ENCODE measurements at regions not wholly inside any gene's neighbourhood (a gene's known extent, or its start where the extent isn't known, plus 50 kb on each side); places are given as distances from the start of the nearest gene placed in this dataset.
"Not testable (repeated sequence)": the region's sequence is repeated elsewhere in the genome, so short reads cannot be mapped to it uniquely, and the experiment has no call there.

DNA sequence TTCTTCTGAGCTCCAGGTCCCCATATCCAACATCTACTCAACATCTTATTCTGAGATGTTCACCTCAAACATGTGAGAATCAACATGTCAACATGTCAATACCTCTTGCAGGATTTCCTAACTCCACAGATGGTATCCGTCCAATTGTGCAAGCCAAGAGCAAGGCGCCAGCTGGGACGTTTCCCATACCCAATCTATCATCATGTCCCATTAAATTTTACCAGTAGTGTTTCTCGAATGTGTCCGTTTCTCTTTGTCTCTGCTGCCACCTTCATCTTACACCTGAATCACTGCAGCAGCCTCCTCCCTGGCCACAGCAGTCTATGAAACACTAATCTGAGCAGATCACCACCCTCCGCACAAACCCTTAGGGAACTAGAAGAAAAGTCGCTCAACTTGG lies 78.0 kb upstream of the RPS6KA2 start:
- Histone ChIP-seq H3K36me3 (ENCODE audit: control insufficient read depth, insufficient read depth, low read length) (no peaks in the 10 kb centered on the region), H3K27me3 (ENCODE audit: control insufficient read depth, insufficient read depth, low read length) (peaks cover 8% of the 10 kb centered on the region), H3K9me3 (replicated peaks; ENCODE audit: control insufficient read depth, low read depth, low read length) (no peaks in the 10 kb centered on the region), H3K27ac (ENCODE audit: low read length) (no peak overlapping the region), H3K4me1 (ENCODE audit: control insufficient read depth, insufficient read depth, low read length) (no peaks in the 10 kb centered on the region), H3K4me3 (ENCODE audit: low read length) (no peak overlapping the region)
- 64% methylated on average over 5 of the region's 7 CpGs for WGBS (ENCODE audit: insufficient coverage)
- DNase-seq: no peak

DNA sequence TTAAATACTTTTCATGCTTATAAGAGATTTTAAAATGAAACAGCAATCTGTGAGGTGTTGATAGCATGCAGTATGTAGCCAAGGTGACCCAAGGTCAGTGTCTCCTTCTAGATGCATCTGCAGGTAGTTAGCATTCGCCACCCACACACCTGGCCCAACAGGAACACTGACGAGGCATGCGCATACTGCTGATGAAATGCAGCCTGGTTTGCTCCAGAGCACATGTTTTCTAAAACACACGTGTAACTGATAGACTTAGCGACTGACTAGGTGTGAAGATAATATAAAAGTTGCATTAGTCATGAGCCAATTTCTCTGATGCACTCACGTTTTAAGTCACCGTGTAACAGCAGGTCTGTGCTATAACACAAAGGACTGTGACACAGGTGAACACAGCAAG lies 77.1 kb upstream of the RPS6KA2 start:
- Histone ChIP-seq H3K27ac (ENCODE audit: low read length) (no peak overlapping the region), H3K27me3 (ENCODE audit: control insufficient read depth, insufficient read depth, low read length) (peaks cover 8% of the 10 kb centered on the region), H3K9me3 (replicated peaks; ENCODE audit: control insufficient read depth, low read depth, low read length) (no peaks in the 10 kb centered on the region), H3K4me3 (ENCODE audit: low read length) (no peak overlapping the region), H3K36me3 (ENCODE audit: control insufficient read depth, insufficient read depth, low read length) (no peaks in the 10 kb centered on the region), H3K4me1 (ENCODE audit: control insufficient read depth, insufficient read depth, low read length) (no peaks in the 10 kb centered on the region)
- DNase-seq: no peak
- WGBS (ENCODE audit: insufficient coverage): 62% methylated on average over 7 of the region's 7 CpGs

DNA sequence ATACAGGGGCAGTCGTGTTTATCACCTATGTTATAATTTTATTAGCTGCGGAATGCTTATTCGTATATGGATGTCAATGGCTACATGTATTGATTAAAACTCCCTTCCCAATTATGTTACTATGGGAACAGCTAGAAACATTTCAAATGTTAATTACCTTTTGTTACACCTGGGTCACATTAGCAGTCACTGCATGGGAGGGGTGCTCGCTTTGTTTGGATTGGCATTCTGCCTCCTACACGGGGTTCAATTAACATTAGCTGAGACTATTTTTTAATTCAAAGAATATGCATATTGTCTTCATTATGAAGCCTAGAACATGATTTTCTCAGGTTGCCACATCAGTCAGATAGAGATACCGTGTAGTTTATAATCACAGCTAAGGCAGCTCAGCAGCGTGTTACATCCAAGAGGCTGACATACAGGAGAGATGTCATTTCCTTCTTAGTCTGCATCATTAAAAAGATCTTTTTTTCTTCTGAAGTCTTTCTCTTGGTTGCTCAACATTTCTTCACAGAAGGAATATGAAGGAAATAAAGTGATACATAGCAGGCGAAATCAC lies 76.2 kb upstream of the RPS6KA2 start:
- DNase-seq: no peak
- Histone ChIP-seq H3K4me3 (ENCODE audit: low read length) (no peak overlapping the region), H3K27me3 (ENCODE audit: control insufficient read depth, insufficient read depth, low read length) (peaks cover 11% of the 10 kb centered on the region), H3K36me3 (ENCODE audit: control insufficient read depth, insufficient read depth, low read length) (no peaks in the 10 kb centered on the region), H3K9me3 (replicated peaks; ENCODE audit: control insufficient read depth, low read depth, low read length) (no peaks in the 10 kb centered on the region), H3K27ac (ENCODE audit: low read length) (no peak overlapping the region), H3K4me1 (ENCODE audit: control insufficient read depth, insufficient read depth, low read length) (no peaks in the 10 kb centered on the region)
- 60% methylated on average over 1 of the region's 8 CpGs for WGBS (ENCODE audit: insufficient coverage)

DNA sequence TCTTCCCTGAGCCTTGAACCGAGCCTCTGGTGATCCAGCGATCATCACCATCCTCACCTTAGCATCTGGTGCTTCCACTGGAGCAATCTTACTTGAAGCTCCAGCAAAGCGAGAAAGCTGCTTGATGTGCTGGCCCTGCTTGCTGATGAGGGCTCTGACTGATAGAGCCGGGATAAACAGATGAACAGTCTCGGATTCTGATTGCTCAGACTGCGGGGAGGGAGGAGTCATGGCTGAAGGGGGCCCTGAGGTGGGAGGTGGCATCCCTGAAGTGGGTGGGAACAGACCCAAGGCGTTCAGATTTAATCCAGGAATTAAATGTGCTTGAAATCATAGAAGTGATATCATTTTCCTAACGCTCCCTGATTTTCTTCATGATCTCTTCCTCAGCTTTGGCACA lies 74.4 kb upstream of the RPS6KA2 start:
- not testable (repeated sequence) for DNase-seq; H3K4me3 ChIP-seq (ENCODE audit: low read length)

DNA sequence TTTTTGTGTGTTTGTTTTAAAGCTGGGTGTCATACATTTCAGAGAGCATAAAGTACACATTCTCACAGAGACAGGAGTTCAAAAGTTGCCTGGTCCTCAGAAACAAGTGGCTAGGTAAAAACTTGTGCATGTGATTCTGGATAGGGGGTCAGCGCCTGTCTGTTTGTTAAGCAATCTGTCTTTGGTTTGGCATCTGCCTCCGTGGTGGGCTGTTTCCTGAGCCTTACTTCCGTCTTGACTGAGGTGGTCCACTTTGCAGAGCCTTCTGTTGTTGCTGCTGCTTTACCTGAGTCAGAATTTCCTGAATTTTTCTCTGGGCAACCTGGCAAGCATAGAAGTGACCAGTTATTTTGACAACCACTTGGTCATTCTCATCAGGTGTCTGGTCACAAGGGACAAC lies 73.8 kb upstream of the RPS6KA2 start:
- H3K4me1 ChIP-seq (ENCODE audit: control insufficient read depth, insufficient read depth, low read length); DNase-seq; H3K9me3 ChIP-seq (replicated peaks; ENCODE audit: control insufficient read depth, low read depth, low read length); H3K4me3 ChIP-seq (ENCODE audit: low read length); H3K27ac ChIP-seq (ENCODE audit: low read length); H3K36me3 ChIP-seq (ENCODE audit: control insufficient read depth, insufficient read depth, low read length): not testable (repeated sequence)
- H3K27me3 ChIP-seq (ENCODE audit: control insufficient read depth, insufficient read depth, low read length): peaks cover 11% of the 10 kb centered on the region
- WGBS (ENCODE audit: insufficient coverage): 44% methylated on average over 3 of the region's 3 CpGs

More for the DNA sequence above, 74.4 kb upstream of the RPS6KA2 start:
- not testable (repeated sequence) for H3K9me3 ChIP-seq (replicated peaks; ENCODE audit: control insufficient read depth, low read depth, low read length); H3K27ac ChIP-seq (ENCODE audit: low read length); H3K4me1 ChIP-seq (ENCODE audit: control insufficient read depth, insufficient read depth, low read length); H3K36me3 ChIP-seq (ENCODE audit: control insufficient read depth, insufficient read depth, low read length)
- WGBS (ENCODE audit: insufficient coverage): 58% methylated on average over 4 of the region's 8 CpGs
- peaks cover 11% of the 10 kb centered on the region for H3K27me3 ChIP-seq (ENCODE audit: control insufficient read depth, insufficient read depth, low read length)

- WGBS (ENCODE audit: insufficient coverage): 88% methylated on average over 1 of the region's 4 CpGs
- Histone ChIP-seq H3K4me1 (ENCODE audit: control insufficient read depth, insufficient read depth, low read length) (peaks cover 9% of the 10 kb centered on the region), H3K36me3 (ENCODE audit: control insufficient read depth, insufficient read depth, low read length) (no peaks in the 10 kb centered on the region), H3K9me3 (replicated peaks; ENCODE audit: control insufficient read depth, low read depth, low read length) (no peaks in the 10 kb centered on the region), H3K4me3 (ENCODE audit: low read length) (no peak overlapping the region), H3K27ac (ENCODE audit: low read length) (no peak overlapping the region), H3K27me3 (ENCODE audit: control insufficient read depth, insufficient read depth, low read length) (peaks cover 4% of the 10 kb centered on the region)
- DNase-seq: no peak
Measured at GRCh38 chr6:166697113-166697512, 70.1 kb upstream of the RPS6KA2 start.

DNA sequence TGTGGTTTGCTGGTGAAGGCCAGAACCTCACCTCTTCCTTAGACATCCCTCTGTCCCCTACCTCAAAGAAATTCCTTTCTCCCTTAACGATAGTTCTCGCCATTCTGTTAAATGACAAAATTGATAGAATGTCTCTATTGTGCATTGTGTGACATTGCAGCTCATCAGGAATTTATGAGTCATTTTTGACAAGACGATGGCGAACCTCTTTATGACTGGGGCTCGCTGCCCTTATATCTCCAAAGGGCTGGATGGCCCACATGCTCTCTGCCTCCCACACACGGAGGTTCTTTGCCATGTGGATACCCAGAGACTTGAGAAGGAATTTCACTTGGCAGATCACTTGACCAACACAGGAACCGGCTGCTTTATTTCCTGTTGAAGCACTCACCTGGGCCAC lies 66.8 kb upstream of the RPS6KA2 start:
- Histone ChIP-seq H3K9me3 (replicated peaks; ENCODE audit: control insufficient read depth, low read depth, low read length) (no peaks in the 10 kb centered on the region), H3K4me3 (ENCODE audit: low read length) (no peak overlapping the region), H3K27ac (ENCODE audit: low read length) (no peak overlapping the region), H3K36me3 (ENCODE audit: control insufficient read depth, insufficient read depth, low read length) (no peaks in the 10 kb centered on the region), H3K4me1 (ENCODE audit: control insufficient read depth, insufficient read depth, low read length) (peaks cover 15% of the 10 kb centered on the region), H3K27me3 (ENCODE audit: control insufficient read depth, insufficient read depth, low read length) (peaks cover 3% of the 10 kb centered on the region)
- DNase-seq: no peak
- WGBS (ENCODE audit: insufficient coverage): 64% methylated on average over 4 of the region's 7 CpGs

- DNase-seq: no peak
- Histone ChIP-seq H3K4me3 (ENCODE audit: low read length) (no peak overlapping the region), H3K36me3 (ENCODE audit: control insufficient read depth, insufficient read depth, low read length) (no peaks in the 10 kb centered on the region)
Measured at GRCh38 chr6:166692723-166693302, 65.8 kb upstream of the RPS6KA2 start.

GRCh38 chr6:166691746-166692145 lies 64.7 kb upstream of the RPS6KA2 start:
- Histone ChIP-seq H3K27ac (ENCODE audit: low read length) (no peak overlapping the region), H3K9me3 (replicated peaks; ENCODE audit: control insufficient read depth, low read depth, low read length) (no peaks in the 10 kb centered on the region), H3K27me3 (ENCODE audit: control insufficient read depth, insufficient read depth, low read length) (peaks cover 4% of the 10 kb centered on the region), H3K4me1 (ENCODE audit: control insufficient read depth, insufficient read depth, low read length) (peaks cover 15% of the 10 kb centered on the region), H3K4me3 (ENCODE audit: low read length) (no peak overlapping the region), H3K36me3 (ENCODE audit: control insufficient read depth, insufficient read depth, low read length) (no peaks in the 10 kb centered on the region)
- WGBS (ENCODE audit: insufficient coverage): 60% methylated on average over 1 of the region's 7 CpGs
- DNase-seq: no peak

More at GRCh38 chr6:166692723-166693302, 65.8 kb upstream of the RPS6KA2 start:
- peaks cover 4% of the 10 kb centered on the region for H3K27me3 ChIP-seq (ENCODE audit: control insufficient read depth, insufficient read depth, low read length)
- 65% methylated on average over 7 of the region's 12 CpGs for WGBS (ENCODE audit: insufficient coverage)
- H3K4me1 ChIP-seq (ENCODE audit: control insufficient read depth, insufficient read depth, low read length): peaks cover 15% of the 10 kb centered on the region
- no peaks in the 10 kb centered on the region for H3K9me3 ChIP-seq (replicated peaks; ENCODE audit: control insufficient read depth, low read depth, low read length)
- no peak overlapping the region for H3K27ac ChIP-seq (ENCODE audit: low read length)

- H3K4me1 ChIP-seq (ENCODE audit: control insufficient read depth, insufficient read depth, low read length): peaks cover 15% of the 10 kb centered on the region
- peak; percentile 55 for DNase-seq
- no peaks in the 10 kb centered on the region for H3K36me3 ChIP-seq (ENCODE audit: control insufficient read depth, insufficient read depth, low read length)
- no peak overlapping the region for H3K27ac ChIP-seq (ENCODE audit: low read length)
- 38% methylated on average over 10 of the region's 10 CpGs for WGBS (ENCODE audit: insufficient coverage)
- H3K27me3 ChIP-seq (ENCODE audit: control insufficient read depth, insufficient read depth, low read length): peaks cover 4% of the 10 kb centered on the region
- no peaks in the 10 kb centered on the region for H3K9me3 ChIP-seq (replicated peaks; ENCODE audit: control insufficient read depth, low read depth, low read length)
- no peak overlapping the region for H3K4me3 ChIP-seq (ENCODE audit: low read length)
Measured at GRCh38 chr6:166691199-166691598, 64.1 kb upstream of the RPS6KA2 start.

DNA sequence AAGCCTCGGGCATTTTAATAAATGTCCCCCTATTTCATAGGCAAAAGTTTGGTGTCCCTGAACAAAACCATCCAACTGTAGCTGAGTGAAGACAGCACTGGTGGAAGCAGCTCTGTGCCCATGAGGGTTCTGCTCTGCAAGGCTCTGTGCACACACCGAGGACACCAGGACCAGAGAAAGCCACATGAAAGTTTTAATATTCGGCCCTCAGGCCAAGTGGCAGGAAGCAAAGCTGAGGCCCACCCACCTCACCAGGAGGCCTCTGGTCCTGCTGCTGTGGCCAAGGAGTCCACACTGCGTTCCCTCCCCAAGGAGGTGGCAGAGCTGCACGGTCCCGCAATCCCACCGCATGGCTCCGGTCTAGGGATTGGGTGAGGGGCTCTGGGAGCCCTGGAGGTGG lies 62.6 kb upstream of the RPS6KA2 start:
- H3K36me3 ChIP-seq (ENCODE audit: control insufficient read depth, insufficient read depth, low read length): no peaks in the 10 kb centered on the region
- H3K4me3 ChIP-seq (ENCODE audit: low read length): no peak overlapping the region
- H3K27ac ChIP-seq (ENCODE audit: low read length): no peak overlapping the region
- H3K9me3 ChIP-seq (replicated peaks; ENCODE audit: control insufficient read depth, low read depth, low read length): no peaks in the 10 kb centered on the region
- peaks cover 15% of the 10 kb centered on the region for H3K4me1 ChIP-seq (ENCODE audit: control insufficient read depth, insufficient read depth, low read length)
- H3K27me3 ChIP-seq (ENCODE audit: control insufficient read depth, insufficient read depth, low read length): peaks cover 4% of the 10 kb centered on the region
- DNase-seq: no peak
- 50% methylated on average over 3 of the region's 8 CpGs for WGBS (ENCODE audit: insufficient coverage)

All from muscle of leg (tissue), 3 donors.